A673 (cell line): ENCODE measurements at regions not wholly inside any gene's neighbourhood (a gene's known extent, or its start where the extent isn't known, plus 50 kb on each side); places are given as distances from the start of the nearest gene placed in this dataset.

Experiments
- EZH2 ChIP-seq: fragments of 200-600 bp; sonication (generic); IDR thresholded peaks from 2 replicates; pipeline ENCODE4 v1.6.1; 2017; ENCODE audit warnings: borderline replicate concordance, low read depth, mild to moderate bottlenecking, mixed read lengths, antibody characterized with exemption, low read length; ENCODE audit not compliant: poor library complexity, severe bottlenecking
- TF ChIP-seq, protein P1 (sequence below): fragments of 300-800, 200-600 bp; sonication (generic); conservative IDR thresholded peaks from 2 replicates; pipeline ENCODE4 v1.5.1; 2017; ENCODE audit warnings: low read depth, mild to moderate bottlenecking, antibody characterized with exemption, low read length, moderate library complexity, mixed read lengths

DNA sequence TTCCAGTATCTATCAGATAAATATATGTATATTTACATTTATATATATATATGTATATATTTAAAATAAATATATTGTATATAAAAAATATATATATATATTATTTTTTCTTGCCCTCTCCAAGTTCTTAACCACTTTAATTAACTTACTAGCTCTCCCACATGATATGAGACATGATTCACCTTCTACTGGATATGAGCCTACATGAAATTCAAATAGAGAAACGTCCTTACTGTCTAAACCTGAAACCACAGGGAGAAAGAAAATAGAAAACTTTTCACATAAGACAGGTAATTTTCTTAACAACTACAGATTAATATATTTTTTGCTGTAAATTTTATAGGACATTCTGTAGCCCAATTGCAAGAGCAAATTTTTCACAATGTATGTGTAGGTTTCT, 391.6 kb downstream of the ETS1 start:
- TF ChIP-seq, protein P1, sequence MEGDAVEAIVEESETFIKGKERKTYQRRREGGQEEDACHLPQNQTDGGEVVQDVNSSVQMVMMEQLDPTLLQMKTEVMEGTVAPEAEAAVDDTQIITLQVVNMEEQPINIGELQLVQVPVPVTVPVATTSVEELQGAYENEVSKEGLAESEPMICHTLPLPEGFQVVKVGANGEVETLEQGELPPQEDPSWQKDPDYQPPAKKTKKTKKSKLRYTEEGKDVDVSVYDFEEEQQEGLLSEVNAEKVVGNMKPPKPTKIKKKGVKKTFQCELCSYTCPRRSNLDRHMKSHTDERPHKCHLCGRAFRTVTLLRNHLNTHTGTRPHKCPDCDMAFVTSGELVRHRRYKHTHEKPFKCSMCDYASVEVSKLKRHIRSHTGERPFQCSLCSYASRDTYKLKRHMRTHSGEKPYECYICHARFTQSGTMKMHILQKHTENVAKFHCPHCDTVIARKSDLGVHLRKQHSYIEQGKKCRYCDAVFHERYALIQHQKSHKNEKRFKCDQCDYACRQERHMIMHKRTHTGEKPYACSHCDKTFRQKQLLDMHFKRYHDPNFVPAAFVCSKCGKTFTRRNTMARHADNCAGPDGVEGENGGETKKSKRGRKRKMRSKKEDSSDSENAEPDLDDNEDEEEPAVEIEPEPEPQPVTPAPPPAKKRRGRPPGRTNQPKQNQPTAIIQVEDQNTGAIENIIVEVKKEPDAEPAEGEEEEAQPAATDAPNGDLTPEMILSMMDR, result no peak
- no peak for TF ChIP-seq EZH2
